ENCODE measurements at regions not wholly inside any gene's neighbourhood (a gene's known extent, or its start where the extent isn't known, plus 50 kb on each side); places are given as distances from the start of the nearest gene placed in this dataset.
"Not testable (repeated sequence)": the region's sequence is repeated elsewhere in the genome, so short reads cannot be mapped to it uniquely, and the experiment has no call there.

- Histone ChIP-seq H3K36me3 (no peaks in the 10 kb centered on the region), H3K4me3 (no peak overlapping the region), H3K27me3 (no peaks in the 10 kb centered on the region), H3K4me1 (peaks cover 10% of the 10 kb centered on the region), H3K27ac (no peak overlapping the region), H3K9me3 (no peaks in the 10 kb centered on the region)
- DNase-seq (ENCODE audit: low spot score in 2 of 2), result no peak
- TF ChIP-seq POLR2AphosphoS5 (IDR thresholded peaks at IDR 0.05) (no peak), POLR2A (IDR thresholded peaks at IDR 0.05) (no peak), CTCF (IDR thresholded peaks at IDR 0.05) (no peak), EP300 (IDR thresholded peaks at IDR 0.05) (no peak)
- 80% methylated on average over 5 of the region's 5 CpGs for WGBS
These were observed 146.8 kb upstream of the NRIP1 start for GRCh38 chr21:15211491-15212133.

- Histone ChIP-seq H3K27ac (no peak overlapping the region), H3K9me3 (no peaks in the 10 kb centered on the region), H3K4me1 (peaks cover 10% of the 10 kb centered on the region), H3K27me3 (no peaks in the 10 kb centered on the region), H3K4me3 (no peak overlapping the region), H3K36me3 (no peaks in the 10 kb centered on the region)
- no peak for DNase-seq (ENCODE audit: low spot score in 2 of 2)
- no peak for TF ChIP-seq POLR2AphosphoS5 (IDR thresholded peaks at IDR 0.05)
- no peak for TF ChIP-seq POLR2A (IDR thresholded peaks at IDR 0.05)
- no peak for TF ChIP-seq CTCF (IDR thresholded peaks at IDR 0.05)
- no peak for TF ChIP-seq EP300 (IDR thresholded peaks at IDR 0.05)
- 62% methylated on average over 2 of the region's 2 CpGs for WGBS
These were observed 147.4 kb upstream of the NRIP1 start for GRCh38 chr21:15212206-15212605.

- DNase-seq (ENCODE audit: low spot score in 2 of 2); H3K9me3 ChIP-seq; H3K27ac ChIP-seq; H3K4me3 ChIP-seq; H3K27me3 ChIP-seq; H3K36me3 ChIP-seq: not testable (repeated sequence)
- peaks cover 27% of the 10 kb centered on the region for H3K4me1 ChIP-seq
- WGBS, result 100% methylated on average over 1 of the region's 23 CpGs
These were observed 153.7 kb upstream of the NRIP1 start for GRCh38 chr21:15218476-15218875.

- Histone ChIP-seq H3K4me1 (peaks cover 27% of the 10 kb centered on the region), H3K27me3 (no peaks in the 10 kb centered on the region), H3K36me3 (no peaks in the 10 kb centered on the region), H3K9me3 (no peaks in the 10 kb centered on the region), H3K27ac (no peak overlapping the region), H3K4me3 (no peak overlapping the region)
- TF ChIP-seq POLR2AphosphoS5 (IDR thresholded peaks at IDR 0.05) (no peak), POLR2A (IDR thresholded peaks at IDR 0.05) (no peak), CTCF (IDR thresholded peaks at IDR 0.05) (no peak), EP300 (IDR thresholded peaks at IDR 0.05) (no peak)
- 83% methylated on average over 4 of the region's 5 CpGs for WGBS
- no peak for DNase-seq (ENCODE audit: low spot score in 2 of 2)
These were observed 154.2 kb upstream of the NRIP1 start for GRCh38 chr21:15219039-15219438.

GRCh38 chr21:15219894-15220293, 155.1 kb upstream of the NRIP1 start:
- TF ChIP-seq POLR2AphosphoS5 (IDR thresholded peaks at IDR 0.05) (no peak), POLR2A (IDR thresholded peaks at IDR 0.05) (no peak), EP300 (IDR thresholded peaks at IDR 0.05) (no peak), CTCF (IDR thresholded peaks at IDR 0.05) (no peak)
- Histone ChIP-seq H3K4me3 (no peak overlapping the region), H3K27ac (no peak overlapping the region), H3K27me3 (no peaks in the 10 kb centered on the region), H3K9me3 (no peaks in the 10 kb centered on the region), H3K4me1 (peaks cover 27% of the 10 kb centered on the region), H3K36me3 (no peaks in the 10 kb centered on the region)
- WGBS, result 66% methylated on average over 6 of the region's 6 CpGs
- DNase-seq (ENCODE audit: low spot score in 2 of 2), result no peak

All from suprapubic skin (tissue), 4 donors.